Naive thymus-derived CD4-positive, alpha-beta T cell (primary cell): ENCODE measurements at regions not wholly inside any gene's neighbourhood (a gene's known extent, or its start where the extent isn't known, plus 50 kb on each side); places are given as distances from the start of the nearest gene placed in this dataset.

Experiments used
- ATAC-seq: fragments of 150-1000 bp; cut with Tn5 transposase; 2 replicates; pipeline ENCODE4 v1.10.0; 2021; ENCODE audit warnings: mild to moderate bottlenecking, moderate library complexity
- CTCF ChIA-PET: fragments of 350-600 bp; sonication (Branson Sonifier 250); formaldehyde crosslinking; loops from one replicate; lab custom pipeline; 2021; ENCODE audit warnings: antibody characterized with exemption; lab: Charles Lee
- POLR2A ChIA-PET: fragments of 350-600 bp; sonication (Branson Sonifier 250); formaldehyde crosslinking; loops from one replicate; lab custom pipeline; 2021; ENCODE audit warnings: antibody characterized with exemption, inconsistent platforms; lab: Charles Lee
- DNase-seq, 9 donors: peaks; one replicate each; pipeline versions ENCODE4 v3.0.0 to v3.0.0-alpha.2; 2020 to 2022; ENCODE audit warnings: mixed read lengths in 1 of 9
- H3K27ac ChIP-seq: one replicate; pipeline ENCODE4 v1.7.0; 2013; ENCODE audit warnings: mild to moderate bottlenecking, low read depth, low read length, moderate library complexity
- H3K27me3 ChIP-seq, 2 donors: one replicate each; pipeline ENCODE4 v1.7.0; 2013; ENCODE audit warnings: low read length in 2 of 2, mild to moderate bottlenecking in 2 of 2, moderate library complexity in 2 of 2; ENCODE audit not compliant: control insufficient read depth in 2 of 2, insufficient read depth in 2 of 2
- H3K36me3 ChIP-seq, 3 experiments: 1 replicate in 2 of 3; 2 replicates in 1 of 3; pipeline ENCODE4 v1.7.0; 2013; ENCODE audit warnings: low read length in 3 of 3, mild to moderate bottlenecking in 3 of 3, moderate library complexity in 1 of 3; ENCODE audit not compliant: insufficient read depth in 3 of 3, control insufficient read depth in 2 of 3
- H3K4me1 ChIP-seq, 2 donors: one replicate each; pipeline ENCODE4 v1.7.0; 2013; ENCODE audit warnings: low read length in 2 of 2, mild to moderate bottlenecking in 2 of 2, moderate library complexity in 1 of 2; ENCODE audit not compliant: control insufficient read depth in 2 of 2, insufficient read depth in 2 of 2
- H3K4me3 ChIP-seq: 2 replicates; pipeline ENCODE4 v1.7.0; 2013; ENCODE audit warnings: mild to moderate bottlenecking, low read length
- H3K9me3 ChIP-seq, 3 experiments: 1 replicate in 2 of 3; 2 replicates in 1 of 3; pipeline ENCODE4 v1.7.0; 2013; ENCODE audit warnings: low read length in 3 of 3; ENCODE audit not compliant: control insufficient read depth in 2 of 3
- H3K27ac Mint-ChIP-seq, 9 donors: one replicate each; pipeline ENCODE4 v1.8.0; 2020 to 2022; ENCODE audit warnings: mixed read lengths in 9 of 9, mild to moderate bottlenecking in 8 of 9, moderate library complexity in 5 of 9, inconsistent platforms in 2 of 9
- H3K27me3 Mint-ChIP-seq, 5 donors: one replicate each; pipeline ENCODE4 v1.8.0; 2021 to 2022; ENCODE audit warnings: mixed read lengths in 5 of 5, mild to moderate bottlenecking in 1 of 5
- H3K36me3 Mint-ChIP-seq, 5 donors: one replicate each; pipeline ENCODE4 v1.8.0; 2020 to 2022; ENCODE audit warnings: mixed read lengths in 5 of 5, mild to moderate bottlenecking in 3 of 5, inconsistent platforms in 1 of 5
- H3K4me1 Mint-ChIP-seq, 7 donors: one replicate each; pipeline ENCODE4 v1.8.0; 2020 to 2022; ENCODE audit warnings: mixed read lengths in 7 of 7, mild to moderate bottlenecking in 3 of 7, inconsistent platforms in 1 of 7
- H3K4me3 Mint-ChIP-seq, 10 donors: one replicate each; pipeline ENCODE4 v1.8.0; 2020 to 2022; ENCODE audit warnings: mild to moderate bottlenecking in 10 of 10, mixed read lengths in 10 of 10, moderate library complexity in 6 of 10, inconsistent platforms in 2 of 10
- H3K9me3 Mint-ChIP-seq, 11 donors: one replicate each; pipeline ENCODE4 v1.8.0; 2020 to 2022; ENCODE audit warnings: mixed read lengths in 11 of 11, mild to moderate bottlenecking in 4 of 11, inconsistent platforms in 1 of 11, moderate library complexity in 1 of 11
- intact Hi-C, 2 donors: fragments of 100-400 bp; cut with micrococcal nuclease; formaldehyde crosslinking; loops; one replicate each; pipeline ENCODE4 v1.15.1; 2023

- peaks cover 0 to 5% of the 10 kb centered on the region in 2 donors for H3K4me1 ChIP-seq
- CTCF ChIA-PET, result no interaction called here
- DNase-seq (no peak), ATAC-seq (no peak)
- no peak overlapping the region for H3K27ac ChIP-seq
- no peaks in the 10 kb centered on the region for H3K27me3 ChIP-seq
- no peaks in the 10 kb centered on the region for H3K36me3 ChIP-seq
- no peak overlapping the region for H3K4me3 ChIP-seq
- Mint-ChIP-seq H3K27ac (no peak overlapping the region), H3K27me3 (peaks cover 0 to 17% (median 4%) of the 10 kb centered on the region in 5 donors), H3K36me3 (no peaks in the 10 kb centered on the region), H3K4me1 (peaks cover 4 to 11% (median 5%) of the 10 kb centered on the region in 7 donors), H3K4me3 (no peak overlapping the region), H3K9me3 (peaks cover 0 to 14% (median 5%) of the 10 kb centered on the region in 11 donors)
- H3K9me3 ChIP-seq, result no peaks in the 10 kb centered on the region
- POLR2A ChIA-PET, result no interaction called here
- intact Hi-C loops, result no loop called here
Measured at GRCh38 chr1:229759037-229759435, 133.0 kb downstream of the URB2 start.

GRCh38 chr1:229759586-229759985 is 133.5 kb downstream of the URB2 start:
- no peak overlapping the region for H3K27ac ChIP-seq
- ChIA-PET CTCF (no interaction called here), POLR2A (no interaction called here)
- H3K4me3 ChIP-seq, result no peak overlapping the region
- no peaks in the 10 kb centered on the region for H3K36me3 Mint-ChIP-seq
- DNase-seq (no peak), ATAC-seq (no peak)
- H3K4me1 Mint-ChIP-seq, result peaks cover 0 to 6% (median 0%) of the 10 kb centered on the region in 7 donors
- peaks cover 0 to 14% (median 3%) of the 10 kb centered on the region in 11 donors for H3K9me3 Mint-ChIP-seq
- H3K4me1 ChIP-seq, result peaks cover 0 to under 1% of the 10 kb centered on the region in 2 donors
- peaks cover 0 to 19% (median 4%) of the 10 kb centered on the region in 5 donors for H3K27me3 Mint-ChIP-seq
- intact Hi-C loops, result no loop called here
- no peak overlapping the region for H3K27ac Mint-ChIP-seq
- no peak overlapping the region for H3K4me3 Mint-ChIP-seq
- H3K27me3 ChIP-seq, result no peaks in the 10 kb centered on the region
- no peaks in the 10 kb centered on the region for H3K36me3 ChIP-seq
- no peaks in the 10 kb centered on the region for H3K9me3 ChIP-seq

GRCh38 chr1:229760478-229760996 is 134.5 kb downstream of the URB2 start:
- H3K36me3 Mint-ChIP-seq, result no peaks in the 10 kb centered on the region
- no peaks in the 10 kb centered on the region for H3K27me3 ChIP-seq
- H3K9me3 Mint-ChIP-seq, result peaks cover 0 to 14% (median 3%) of the 10 kb centered on the region in 11 donors
- H3K36me3 ChIP-seq, result no peaks in the 10 kb centered on the region
- no peaks in the 10 kb centered on the region for H3K4me1 ChIP-seq
- H3K4me3 Mint-ChIP-seq, result no peak overlapping the region
- ChIA-PET CTCF (no interaction called here), POLR2A (no interaction called here)
- H3K27ac Mint-ChIP-seq, result no peak overlapping the region
- H3K4me3 ChIP-seq, result no peak overlapping the region
- no peak overlapping the region for H3K27ac ChIP-seq
- ATAC-seq (no peak), DNase-seq (no peak)
- intact Hi-C loops, result no loop called here
- H3K4me1 Mint-ChIP-seq, result peaks cover 0 to 6% (median 0%) of the 10 kb centered on the region in 7 donors
- H3K27me3 Mint-ChIP-seq, result peaks cover 0 to 22% (median 4%) of the 10 kb centered on the region in 5 donors
- H3K9me3 ChIP-seq, result no peaks in the 10 kb centered on the region

- H3K27me3 Mint-ChIP-seq, result peaks cover 0 to 34% (median 8%) of the 10 kb centered on the region in 5 donors
- H3K9me3 Mint-ChIP-seq, result peaks cover 0 to 4% (median 0%) of the 10 kb centered on the region in 11 donors
- H3K27ac Mint-ChIP-seq, result no peak overlapping the region
- H3K4me1 Mint-ChIP-seq, result peaks cover 0 to 6% (median 0%) of the 10 kb centered on the region in 7 donors
- Histone ChIP-seq H3K36me3 (no peaks in the 10 kb centered on the region), H3K4me1 (no peaks in the 10 kb centered on the region), H3K27ac (no peak overlapping the region), H3K27me3 (no peaks in the 10 kb centered on the region), H3K4me3 (no peak overlapping the region), H3K9me3 (no peaks in the 10 kb centered on the region)
- intact Hi-C loops, result no loop called here
- no peak overlapping the region for H3K4me3 Mint-ChIP-seq
- no peak for ATAC-seq
- POLR2A ChIA-PET, result no interaction called here
- CTCF ChIA-PET, result no interaction called here
- DNase-seq, result no peak
- H3K36me3 Mint-ChIP-seq, result no peaks in the 10 kb centered on the region
Measured at GRCh38 chr1:229762891-229763290, 136.8 kb downstream of the URB2 start.

- no peaks in the 10 kb centered on the region for H3K4me1 ChIP-seq
- intact Hi-C loops, result no loop called here
- Mint-ChIP-seq H3K27ac (no peak overlapping the region), H3K9me3 (no peaks in the 10 kb centered on the region), H3K4me3 (no peak overlapping the region), H3K36me3 (no peaks in the 10 kb centered on the region), H3K4me1 (no peaks in the 10 kb centered on the region), H3K27me3 (peaks cover 18 to 38% (median 21%) of the 10 kb centered on the region in 5 donors)
- no peaks in the 10 kb centered on the region for H3K27me3 ChIP-seq
- no peaks in the 10 kb centered on the region for H3K36me3 ChIP-seq
- H3K27ac ChIP-seq, result no peak overlapping the region
- ChIA-PET CTCF (no interaction called here), POLR2A (no interaction called here)
- H3K4me3 ChIP-seq, result no peak overlapping the region
- no peaks in the 10 kb centered on the region for H3K9me3 ChIP-seq
- ATAC-seq (no peak), DNase-seq (no peak)
Measured at GRCh38 chr1:229768232-229768631, 142.2 kb downstream of the URB2 start.

GRCh38 chr1:229769006-229769405 is 143.0 kb downstream of the URB2 start:
- POLR2A ChIA-PET, result no interaction called here
- ATAC-seq, result no peak
- peaks cover 22 to 34% (median 24%) of the 10 kb centered on the region in 5 donors for H3K27me3 Mint-ChIP-seq

GRCh38 chr1:229769809-229770208 is 143.8 kb downstream of the URB2 start:
- Mint-ChIP-seq H3K4me1 (no peaks in the 10 kb centered on the region), H3K27me3 (peaks cover 22 to 33% (median 28%) of the 10 kb centered on the region in 5 donors), H3K4me3 (no peak overlapping the region), H3K36me3 (no peaks in the 10 kb centered on the region), H3K9me3 (no peaks in the 10 kb centered on the region), H3K27ac (peak overlapping the region in 1 of 9 donors; percentile 22)
- CTCF ChIA-PET, result no interaction called here
- intact Hi-C loops, result no loop called here
- POLR2A ChIA-PET, result no interaction called here
- no peaks in the 10 kb centered on the region for H3K9me3 ChIP-seq
- no peak overlapping the region for H3K4me3 ChIP-seq
- no peaks in the 10 kb centered on the region for H3K27me3 ChIP-seq
- no peak for DNase-seq
- no peak overlapping the region for H3K27ac ChIP-seq
- H3K4me1 ChIP-seq, result no peaks in the 10 kb centered on the region
- no peaks in the 10 kb centered on the region for H3K36me3 ChIP-seq
- no peak for ATAC-seq

More at GRCh38 chr1:229769006-229769405, 143.0 kb downstream of the URB2 start:
- no peak overlapping the region for H3K4me3 Mint-ChIP-seq
- intact Hi-C loops, result no loop called here
- DNase-seq, result no peak
- no peaks in the 10 kb centered on the region for H3K36me3 Mint-ChIP-seq
- no peak overlapping the region for H3K4me3 ChIP-seq
- H3K27ac Mint-ChIP-seq, result no peak overlapping the region
- H3K4me1 Mint-ChIP-seq, result no peaks in the 10 kb centered on the region
- no peaks in the 10 kb centered on the region for H3K9me3 Mint-ChIP-seq
- no peaks in the 10 kb centered on the region for H3K9me3 ChIP-seq
- no peaks in the 10 kb centered on the region for H3K27me3 ChIP-seq
- CTCF ChIA-PET, result no interaction called here
- no peaks in the 10 kb centered on the region for H3K36me3 ChIP-seq
- H3K27ac ChIP-seq, result no peak overlapping the region
- no peaks in the 10 kb centered on the region for H3K4me1 ChIP-seq
